Upper lobe of left lung (tissue), 6 donors: ENCODE measurements at regions not wholly inside any gene's neighbourhood (a gene's known extent, or its start where the extent isn't known, plus 50 kb on each side); places are given as distances from the start of the nearest gene placed in this dataset.

Experiments
- ATAC-seq, 2 donors: fragments of 200-7000 bp; cut with Tn5 transposase; one replicate each; pipeline ENCODE4 v1.9.1; 2022; ENCODE audit warnings: mild to moderate bottlenecking in 2 of 2, moderate library complexity in 2 of 2; ENCODE audit not compliant: low FRiP score in 2 of 2
- DNase-seq, 2 donors: peaks; one replicate each; pipeline ENCODE4 v3.0.0-alpha.2; 2019 to 2020
- H3K27ac ChIP-seq, 4 donors: fragments of 200-600 bp; sonication (generic); one replicate each; pipeline ENCODE4 v1.5.1; 2016 to 2019
- H3K27me3 ChIP-seq, 4 donors: fragments of 200-600 bp; sonication (generic); one replicate each; pipeline ENCODE4 v1.5.1; 2017 to 2019
- H3K36me3 ChIP-seq, 4 donors: fragments of 200-600 bp; sonication (generic); one replicate each; pipeline ENCODE4 v1.5.1; 2016 to 2019
- H3K4me1 ChIP-seq, 4 donors: fragments of 200-600 bp; sonication (generic); one replicate each; pipeline ENCODE4 v1.5.1; 2018 to 2019
- H3K4me3 ChIP-seq, 4 donors: fragments of 200-600 bp; sonication (generic); one replicate each; pipeline ENCODE4 v1.5.1; 2017 to 2019; ENCODE audit warnings: mild to moderate bottlenecking in 2 of 4, moderate library complexity in 1 of 4
- H3K9me3 ChIP-seq, 4 donors: fragments of 200-600 bp; sonication (generic); one replicate each; pipeline ENCODE4 v1.5.1; 2018 to 2019
- CTCF ChIP-seq, 6 experiments: fragments of 450-650 bp in 4 of 6; fragments of 200-600 bp in 2 of 6; sonication (generic) in 2 of 6; IDR thresholded peaks; one replicate each; pipeline ENCODE4 v1.5.1; 2016 to 2019; ENCODE audit warnings: antibody characterized with exemption in 6 of 6
- EP300 ChIP-seq, 4 donors: sonication (generic); formaldehyde crosslinking; IDR thresholded peaks; one replicate each; pipeline ENCODE4 v1.5.1; 2017; ENCODE audit warnings: antibody characterized with exemption in 4 of 4, control low read depth in 2 of 4
- POLR2A ChIP-seq, 4 donors: fragments of 450-650 bp; IDR thresholded peaks; one replicate each; pipeline ENCODE4 v1.5.1; 2016 to 2017; ENCODE audit warnings: antibody characterized with exemption in 4 of 4, mild to moderate bottlenecking in 2 of 4
- POLR2AphosphoS5 ChIP-seq, 2 donors: sonication (generic); formaldehyde crosslinking; IDR thresholded peaks; one replicate each; pipeline ENCODE4 v1.5.1; 2017; ENCODE audit warnings: antibody characterized with exemption in 2 of 2
- WGBS, 2 donors: methylation state at CpG; one replicate each; pipeline ENCODE4 v1.1.5; 2017 to 2018; 5-methylcytosine and 5-hydroxymethylcytosine counted together
- donor health status: DM: no; HTN: no; CAD: no; lungs with moderate emphysema.
- donor health status: DM: no; HTN: yes; CAD: no; lungs with severe emphysema.

GRCh38 chr7:41573443-41573842 lies 129.4 kb downstream of the INHBA start:
- Histone ChIP-seq H3K4me3 (no peak overlapping the region), H3K9me3 (no peaks in the 10 kb centered on the region), H3K36me3 (no peaks in the 10 kb centered on the region), H3K4me1 (no peaks in the 10 kb centered on the region), H3K27me3 (no peaks in the 10 kb centered on the region), H3K27ac (no peak overlapping the region)
- TF ChIP-seq CTCF (IDR thresholded peaks at IDR 0.05) (no peak), POLR2A (IDR thresholded peaks at IDR 0.05) (no peak), POLR2AphosphoS5 (IDR thresholded peaks at IDR 0.05) (no peak), EP300 (IDR thresholded peaks at IDR 0.05) (no peak)
- DNase-seq (no peak), ATAC-seq (no peak)
- WGBS, 2 donors = 80 to 94% methylated on average over 2 of the region's 2 CpGs

DNA sequence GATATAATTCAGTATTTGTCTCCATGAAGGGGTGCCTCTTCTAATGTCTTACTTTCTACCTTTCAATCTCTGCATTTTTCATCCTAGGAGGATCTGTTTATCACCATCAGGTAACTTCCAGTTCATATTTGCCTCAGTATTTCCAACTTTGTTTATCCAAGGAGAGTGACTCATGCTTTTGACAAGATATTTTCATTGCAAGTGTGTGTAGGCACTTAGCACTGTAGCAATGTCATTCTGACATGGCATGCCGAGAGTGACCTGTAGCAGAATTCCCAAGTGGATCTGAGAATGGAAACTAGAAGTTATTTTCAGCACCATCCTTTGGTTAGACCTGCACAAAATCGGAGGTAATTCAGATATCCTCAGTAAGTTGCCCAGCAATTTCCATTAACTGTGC lies 129.9 kb downstream of the INHBA start:
- ATAC-seq (no peak), DNase-seq (no peak)
- H3K27me3 ChIP-seq = no peaks in the 10 kb centered on the region
- 80 to 87% methylated on average over 2 of the region's 2 CpGs for WGBS, 2 donors
- H3K36me3 ChIP-seq = no peaks in the 10 kb centered on the region
- no peaks in the 10 kb centered on the region for H3K4me1 ChIP-seq
- H3K27ac ChIP-seq = no peak overlapping the region
- no peaks in the 10 kb centered on the region for H3K9me3 ChIP-seq
- no peak overlapping the region for H3K4me3 ChIP-seq
- TF ChIP-seq POLR2AphosphoS5 (IDR thresholded peaks at IDR 0.05) = no peak
- TF ChIP-seq CTCF (IDR thresholded peaks at IDR 0.05) = no peak
- TF ChIP-seq EP300 (IDR thresholded peaks at IDR 0.05) = no peak
- TF ChIP-seq POLR2A (IDR thresholded peaks at IDR 0.05) = no peak

DNA sequence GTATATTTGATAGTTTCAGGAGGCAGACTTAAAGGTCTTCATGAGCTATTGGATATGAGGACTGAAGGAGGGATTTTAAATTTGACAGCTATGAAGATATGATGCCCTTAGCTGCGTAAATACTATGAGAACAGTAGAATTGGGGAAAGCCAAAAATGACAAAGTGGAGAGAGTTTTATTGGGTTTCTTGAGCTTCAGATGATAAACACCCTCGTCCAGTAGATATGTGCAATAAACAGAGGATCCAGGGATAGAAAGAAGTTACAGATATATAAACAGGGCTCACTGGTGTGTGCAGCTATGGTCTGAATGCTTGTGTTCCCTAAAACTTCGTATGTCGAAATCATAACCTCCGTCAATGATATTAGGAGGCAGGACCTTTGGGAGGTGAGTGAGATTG lies 131.3 kb downstream of the INHBA start:
- Histone ChIP-seq H3K27ac (no peak overlapping the region), H3K27me3 (no peaks in the 10 kb centered on the region), H3K4me1 (no peaks in the 10 kb centered on the region), H3K9me3 (no peaks in the 10 kb centered on the region), H3K4me3 (no peak overlapping the region), H3K36me3 (no peaks in the 10 kb centered on the region)
- TF ChIP-seq POLR2A (IDR thresholded peaks at IDR 0.05) (no peak), EP300 (IDR thresholded peaks at IDR 0.05) (no peak), CTCF (IDR thresholded peaks at IDR 0.05) (no peak), POLR2AphosphoS5 (IDR thresholded peaks at IDR 0.05) (no peak)
- WGBS, 2 donors = 78 to 83% methylated on average over 5 of the region's 5 CpGs
- no peak for DNase-seq
- ATAC-seq = no peak

- ATAC-seq = no peak
- H3K27me3 ChIP-seq = no peaks in the 10 kb centered on the region
- no peak overlapping the region for H3K4me3 ChIP-seq
- WGBS, 2 donors = 73 to 86% methylated on average over 1 of the region's 1 CpG
- H3K36me3 ChIP-seq = no peaks in the 10 kb centered on the region
- no peaks in the 10 kb centered on the region for H3K4me1 ChIP-seq
- DNase-seq = no peak
- TF ChIP-seq EP300 (IDR thresholded peaks at IDR 0.05) (no peak), POLR2A (IDR thresholded peaks at IDR 0.05) (no peak), CTCF (IDR thresholded peaks at IDR 0.05) (no peak), POLR2AphosphoS5 (IDR thresholded peaks at IDR 0.05) (no peak)
- H3K9me3 ChIP-seq = no peaks in the 10 kb centered on the region
- no peak overlapping the region for H3K27ac ChIP-seq
Observed at GRCh38 chr7:41570766-41571165, 132.1 kb downstream of the INHBA start.

- DNase-seq (no peak), ATAC-seq (no peak)
- TF ChIP-seq POLR2AphosphoS5 (IDR thresholded peaks at IDR 0.05) (no peak), EP300 (IDR thresholded peaks at IDR 0.05) (no peak), CTCF (IDR thresholded peaks at IDR 0.05) (no peak), POLR2A (IDR thresholded peaks at IDR 0.05) (no peak)
- WGBS, 2 donors = 48 to 78% methylated on average over 1 of the region's 1 CpG
- H3K9me3 ChIP-seq = no peaks in the 10 kb centered on the region
- H3K36me3 ChIP-seq = no peaks in the 10 kb centered on the region
- no peak overlapping the region for H3K27ac ChIP-seq
- no peaks in the 10 kb centered on the region for H3K4me1 ChIP-seq
- no peak overlapping the region for H3K4me3 ChIP-seq
- H3K27me3 ChIP-seq = no peaks in the 10 kb centered on the region
Observed at GRCh38 chr7:41568135-41568534, 134.8 kb downstream of the INHBA start.
